Suprapubic skin (tissue), 4 donors: ENCODE measurements at regions not wholly inside any gene's neighbourhood (a gene's known extent, or its start where the extent isn't known, plus 50 kb on each side); places are given as distances from the start of the nearest gene placed in this dataset.

Experiments
- DNase-seq, 2 donors: peaks; one replicate each; pipeline ENCODE4 v3.0.0-alpha.2; 2019; ENCODE audit warnings: low spot score in 2 of 2
- H3K27ac ChIP-seq: fragments of 200-600 bp; sonication (generic); one replicate; pipeline ENCODE4 v1.5.1; 2019
- H3K27me3 ChIP-seq: fragments of 200-600 bp; sonication (generic); one replicate; pipeline ENCODE4 v1.5.1; 2019
- H3K36me3 ChIP-seq: fragments of 200-600 bp; sonication (generic); one replicate; pipeline ENCODE4 v1.5.1; 2019
- H3K4me1 ChIP-seq: fragments of 200-600 bp; sonication (generic); one replicate; pipeline ENCODE4 v1.5.1; 2019
- H3K4me3 ChIP-seq: fragments of 200-600 bp; sonication (generic); one replicate; pipeline ENCODE4 v1.5.1; 2019; ENCODE audit warnings: mild to moderate bottlenecking
- H3K9me3 ChIP-seq: fragments of 200-600 bp; sonication (generic); one replicate; pipeline ENCODE4 v1.5.1; 2019
- EP300 ChIP-seq: sonication (generic); formaldehyde crosslinking; IDR thresholded peaks from one replicate; pipeline ENCODE4 v1.6.1; 2017; ENCODE audit warnings: antibody characterized with exemption
- POLR2A ChIP-seq, 2 donors: fragments of 450-650 bp; IDR thresholded peaks; one replicate each; pipeline ENCODE4 v1.6.1; 2017; ENCODE audit warnings: antibody characterized with exemption in 2 of 2, mild to moderate bottlenecking in 2 of 2, moderate library complexity in 2 of 2
- POLR2AphosphoS5 ChIP-seq, 3 donors: sonication (generic); formaldehyde crosslinking; IDR thresholded peaks; one replicate each; pipeline ENCODE4 v1.6.1; 2017; ENCODE audit warnings: antibody characterized with exemption in 3 of 3
- WGBS: methylation state at CpG from one replicate; pipeline ENCODE4 v1.1.5; 2018; 5-methylcytosine and 5-hydroxymethylcytosine counted together
- TF ChIP-seq, protein P1 (sequence below), 2 donors: fragments of 200-600 bp in 1 of 2; fragments of 450-650 bp in 1 of 2; sonication (generic) in 1 of 2; IDR thresholded peaks; one replicate each; pipeline ENCODE4 v1.5.1; 2016 to 2019; ENCODE audit warnings: antibody characterized with exemption in 2 of 2, mild to moderate bottlenecking in 1 of 2, moderate library complexity in 1 of 2

DNA sequence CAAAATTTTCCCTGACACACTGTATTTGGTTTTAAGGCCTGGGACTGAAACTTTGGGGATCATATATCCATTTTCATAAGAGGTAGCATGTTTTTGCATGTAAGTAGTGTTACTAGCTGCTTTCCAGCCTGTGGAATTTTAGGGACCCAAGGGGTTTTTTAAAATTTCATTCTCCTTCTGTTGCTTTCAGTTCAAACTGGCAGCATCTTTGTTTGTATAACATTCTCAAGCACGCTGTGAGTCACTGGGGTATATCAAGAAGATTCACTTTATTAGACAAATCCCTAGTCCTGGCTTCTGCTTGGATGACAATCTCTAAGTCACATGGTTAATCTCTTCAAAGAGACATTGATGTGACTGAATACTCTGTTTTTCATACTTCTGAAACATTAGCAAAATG, 479.0 kb downstream of the CYLC2 start:
- WGBS: 64% methylated on average over 1 of the region's 1 CpG
- H3K36me3 ChIP-seq: no peaks in the 10 kb centered on the region
- no peaks in the 10 kb centered on the region for H3K27me3 ChIP-seq

DNA sequence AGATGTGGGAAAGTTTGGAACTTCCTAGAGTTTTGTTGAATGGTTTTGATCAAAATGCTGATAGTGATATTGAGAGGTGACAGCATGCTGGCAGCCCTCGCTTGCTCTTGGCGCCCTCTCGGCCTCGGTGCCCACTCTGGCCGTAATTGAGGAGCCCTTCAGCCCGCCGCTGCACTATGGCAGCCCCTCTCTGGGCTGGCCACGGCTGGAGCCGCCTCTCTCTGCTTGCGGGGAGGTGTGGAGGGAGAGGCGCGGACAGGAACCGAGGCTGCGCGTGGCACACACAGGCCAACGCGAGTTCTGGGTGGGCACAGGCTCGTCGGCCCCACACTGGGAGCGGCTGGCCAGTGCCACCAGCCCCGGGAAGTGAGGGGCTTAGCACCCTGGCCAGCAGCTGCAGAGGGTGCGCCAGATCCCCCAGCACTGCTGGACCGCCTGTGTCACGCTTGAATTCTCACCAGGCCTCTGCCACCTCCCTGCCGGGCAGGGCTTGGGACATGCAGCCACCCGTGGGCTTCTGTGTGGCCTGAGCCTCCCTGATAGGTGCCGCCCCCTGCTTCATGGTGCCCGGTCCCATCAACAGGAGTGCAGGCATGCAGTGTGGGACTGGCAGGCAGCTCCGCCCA, 488.5 kb downstream of the CYLC2 start:
- no peaks in the 10 kb centered on the region for H3K36me3 ChIP-seq
- no peak overlapping the region for H3K27ac ChIP-seq
- H3K4me1 ChIP-seq: no peaks in the 10 kb centered on the region
- H3K4me3 ChIP-seq: no peak overlapping the region
- DNase-seq: no peak
- no peaks in the 10 kb centered on the region for H3K27me3 ChIP-seq
- TF ChIP-seq, protein P1, sequence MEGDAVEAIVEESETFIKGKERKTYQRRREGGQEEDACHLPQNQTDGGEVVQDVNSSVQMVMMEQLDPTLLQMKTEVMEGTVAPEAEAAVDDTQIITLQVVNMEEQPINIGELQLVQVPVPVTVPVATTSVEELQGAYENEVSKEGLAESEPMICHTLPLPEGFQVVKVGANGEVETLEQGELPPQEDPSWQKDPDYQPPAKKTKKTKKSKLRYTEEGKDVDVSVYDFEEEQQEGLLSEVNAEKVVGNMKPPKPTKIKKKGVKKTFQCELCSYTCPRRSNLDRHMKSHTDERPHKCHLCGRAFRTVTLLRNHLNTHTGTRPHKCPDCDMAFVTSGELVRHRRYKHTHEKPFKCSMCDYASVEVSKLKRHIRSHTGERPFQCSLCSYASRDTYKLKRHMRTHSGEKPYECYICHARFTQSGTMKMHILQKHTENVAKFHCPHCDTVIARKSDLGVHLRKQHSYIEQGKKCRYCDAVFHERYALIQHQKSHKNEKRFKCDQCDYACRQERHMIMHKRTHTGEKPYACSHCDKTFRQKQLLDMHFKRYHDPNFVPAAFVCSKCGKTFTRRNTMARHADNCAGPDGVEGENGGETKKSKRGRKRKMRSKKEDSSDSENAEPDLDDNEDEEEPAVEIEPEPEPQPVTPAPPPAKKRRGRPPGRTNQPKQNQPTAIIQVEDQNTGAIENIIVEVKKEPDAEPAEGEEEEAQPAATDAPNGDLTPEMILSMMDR (IDR thresholded peaks at IDR 0.05): no peak
- no peak for TF ChIP-seq EP300
- no peak for TF ChIP-seq POLR2A (IDR thresholded peaks at IDR 0.05)
- TF ChIP-seq POLR2AphosphoS5 (IDR thresholded peaks at IDR 0.05): no peak
- 92% methylated on average over 11 of the region's 29 CpGs for WGBS
- peaks cover 5% of the 10 kb centered on the region for H3K9me3 ChIP-seq

More for the DNA sequence above, 479.0 kb downstream of the CYLC2 start:
- DNase-seq: no peak
- TF ChIP-seq POLR2A (IDR thresholded peaks at IDR 0.05): no peak
- TF ChIP-seq, protein P1 (IDR thresholded peaks at IDR 0.05): no peak
- H3K4me1 ChIP-seq: no peaks in the 10 kb centered on the region
- H3K9me3 ChIP-seq: no peaks in the 10 kb centered on the region
- H3K4me3 ChIP-seq: no peak overlapping the region
- H3K27ac ChIP-seq: no peak overlapping the region

DNA sequence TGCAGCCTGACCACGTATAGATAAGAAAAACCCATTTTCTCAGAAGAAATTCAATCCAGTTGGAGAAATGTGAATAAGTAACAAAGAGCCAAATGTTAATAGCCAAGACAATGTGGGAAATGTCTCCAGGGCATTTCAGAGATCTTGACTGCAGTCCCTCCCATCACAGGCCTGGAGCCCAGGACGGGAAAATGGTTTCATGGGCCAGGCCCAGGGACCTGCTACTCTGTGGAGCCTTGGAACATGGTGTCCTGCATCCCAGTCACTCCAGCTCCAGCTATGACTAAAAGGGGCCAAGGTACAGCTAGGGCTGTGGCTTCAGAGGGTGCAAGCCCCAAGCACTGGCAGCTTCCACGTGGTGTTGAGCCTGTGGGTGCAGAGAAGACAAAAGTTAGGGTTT, 490.0 kb downstream of the CYLC2 start:
- 46% methylated on average over 3 of the region's 3 CpGs for WGBS
- TF ChIP-seq, protein P1 (IDR thresholded peaks at IDR 0.05): no peak
- TF ChIP-seq POLR2A (IDR thresholded peaks at IDR 0.05): no peak
- TF ChIP-seq EP300: no peak
- TF ChIP-seq POLR2AphosphoS5 (IDR thresholded peaks at IDR 0.05): no peak

DNA sequence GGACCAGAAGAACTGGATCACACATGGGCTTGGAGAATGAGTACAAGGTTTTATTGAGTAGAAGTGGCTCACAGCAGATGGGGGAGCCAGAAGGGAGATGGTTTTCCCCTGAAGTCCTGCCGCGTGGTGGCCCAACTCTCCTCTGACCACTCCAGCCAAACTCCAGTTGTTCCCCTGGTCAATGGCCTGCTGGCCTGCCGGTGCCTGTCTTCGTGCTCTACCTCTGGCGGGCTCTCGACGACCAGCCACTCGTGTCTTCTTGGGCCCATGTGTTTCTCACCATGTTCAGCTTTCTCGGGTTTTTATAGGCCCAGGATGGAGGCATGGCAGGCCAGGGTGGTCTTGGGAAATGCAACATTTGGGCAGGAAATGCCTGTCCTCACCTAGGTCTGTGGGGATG, 519.6 kb downstream of the CYLC2 start:
- no peak overlapping the region for H3K4me3 ChIP-seq
- TF ChIP-seq POLR2AphosphoS5 (IDR thresholded peaks at IDR 0.05) (no peak), EP300 (no peak), POLR2A (IDR thresholded peaks at IDR 0.05) (no peak)
- TF ChIP-seq, protein P1 (IDR thresholded peaks at IDR 0.05): no peak
- no peaks in the 10 kb centered on the region for H3K36me3 ChIP-seq
- 96% methylated on average over 9 of the region's 9 CpGs for WGBS
- H3K4me1 ChIP-seq: no peaks in the 10 kb centered on the region
- H3K27ac ChIP-seq: no peak overlapping the region
- H3K9me3 ChIP-seq: peaks cover 3% of the 10 kb centered on the region
- no peak for DNase-seq
- no peaks in the 10 kb centered on the region for H3K27me3 ChIP-seq

More for the DNA sequence above, 490.0 kb downstream of the CYLC2 start:
- no peaks in the 10 kb centered on the region for H3K36me3 ChIP-seq
- no peaks in the 10 kb centered on the region for H3K27me3 ChIP-seq
- no peak overlapping the region for H3K27ac ChIP-seq
- no peak overlapping the region for H3K4me3 ChIP-seq
- H3K9me3 ChIP-seq: peaks cover 5% of the 10 kb centered on the region
- DNase-seq: no peak
- no peaks in the 10 kb centered on the region for H3K4me1 ChIP-seq

DNA sequence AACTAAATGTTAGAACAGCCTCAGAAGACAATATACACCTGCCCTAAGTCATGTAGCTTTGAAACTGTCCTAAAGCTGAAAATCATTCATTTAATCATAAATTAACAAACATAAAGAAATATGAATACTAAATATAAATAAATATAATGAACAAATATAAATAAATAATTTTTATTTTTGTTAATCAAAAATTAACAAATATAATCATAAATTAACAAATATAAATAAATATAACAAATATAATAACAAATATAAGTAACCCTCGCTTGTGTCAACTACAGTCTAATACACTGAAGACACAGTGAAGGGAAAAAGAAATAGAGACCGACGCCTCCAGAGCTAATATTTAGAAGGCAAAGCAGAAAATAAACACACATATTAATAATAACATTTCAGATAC, 527.3 kb downstream of the CYLC2 start:
- no peak for DNase-seq
- H3K4me1 ChIP-seq: no peaks in the 10 kb centered on the region
- WGBS: 94% methylated on average over 3 of the region's 3 CpGs
- no peaks in the 10 kb centered on the region for H3K27me3 ChIP-seq
- H3K4me3 ChIP-seq: no peak overlapping the region
- no peaks in the 10 kb centered on the region for H3K36me3 ChIP-seq
- H3K9me3 ChIP-seq: no peaks in the 10 kb centered on the region
- H3K27ac ChIP-seq: no peak overlapping the region
- TF ChIP-seq, protein P1 (IDR thresholded peaks at IDR 0.05): no peak
- TF ChIP-seq POLR2A (IDR thresholded peaks at IDR 0.05): no peak
- TF ChIP-seq POLR2AphosphoS5 (IDR thresholded peaks at IDR 0.05): no peak
- no peak for TF ChIP-seq EP300
